ENCODE measurements at regions not wholly inside any gene's neighbourhood (a gene's known extent, or its start where the extent isn't known, plus 50 kb on each side); places are given as distances from the start of the nearest gene placed in this dataset.

DNA sequence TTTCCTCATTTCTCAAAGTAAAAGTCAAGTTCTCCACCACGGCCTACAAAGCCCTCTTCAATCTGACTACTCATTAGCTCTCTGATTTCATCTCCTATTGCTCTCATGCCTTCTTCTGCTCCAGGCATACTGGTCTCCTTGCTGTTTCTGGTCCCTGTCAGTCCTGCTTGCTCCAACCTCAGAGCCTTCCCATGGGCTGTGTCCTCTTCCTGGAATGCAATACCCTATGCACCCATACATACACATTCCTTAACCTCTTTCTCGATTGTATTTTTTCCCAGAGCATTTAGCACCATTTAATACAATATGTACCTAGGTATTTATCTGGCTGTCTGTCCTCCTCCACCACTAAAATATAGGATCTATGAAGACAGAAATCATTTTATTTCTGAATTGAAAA is 385.2 kb downstream of the GASK1B start:
- Histone ChIP-seq H3K27ac (ENCODE audit: extremely low read depth, low read depth, low read length) (no peak overlapping the region), H3K4me1 (ENCODE audit: control insufficient read depth, insufficient read depth, low read length) (no peaks in the 10 kb centered on the region), H3K9me3 (ENCODE audit: control insufficient read depth, insufficient read depth, low read depth, low read length) (no peaks in the 10 kb centered on the region), H3K4me3 (ENCODE audit: low read depth, low read length) (no peak overlapping the region), H3K36me3 (ENCODE audit: control insufficient read depth in 2 of 2, insufficient read depth in 1 of 2, low read length in 2 of 2) (no peaks in the 10 kb centered on the region)
- ChIA-PET POLR2A (no interaction called here), CTCF (interaction anchor here (0.6 kb wide), 1 partner anchor 699 kb away, joined by 6 read pairs; no protein-coding TSS in a partner anchor)
- TF ChIP-seq SP3 (tag by site-specific recombination; IDR thresholded peaks at IDR 0.05) (no peak), ZNF341 (tag by site-specific recombination; IDR thresholded peaks at IDR 0.05; ENCODE audit: low read depth) (no peak), ZNF175 (tag by site-specific recombination; IDR thresholded peaks at IDR 0.05) (no peak), ZNF555 (tag by site-specific recombination; conservative IDR thresholded peaks at IDR 0.05) (no peak), ZNF211 (tag by site-specific recombination; IDR thresholded peaks at IDR 0.05; ENCODE audit: low read depth) (no peak), SP7 (tag by site-specific recombination; IDR thresholded peaks at IDR 0.05) (no peak)
- TF ChIP-seq, protein P1, sequence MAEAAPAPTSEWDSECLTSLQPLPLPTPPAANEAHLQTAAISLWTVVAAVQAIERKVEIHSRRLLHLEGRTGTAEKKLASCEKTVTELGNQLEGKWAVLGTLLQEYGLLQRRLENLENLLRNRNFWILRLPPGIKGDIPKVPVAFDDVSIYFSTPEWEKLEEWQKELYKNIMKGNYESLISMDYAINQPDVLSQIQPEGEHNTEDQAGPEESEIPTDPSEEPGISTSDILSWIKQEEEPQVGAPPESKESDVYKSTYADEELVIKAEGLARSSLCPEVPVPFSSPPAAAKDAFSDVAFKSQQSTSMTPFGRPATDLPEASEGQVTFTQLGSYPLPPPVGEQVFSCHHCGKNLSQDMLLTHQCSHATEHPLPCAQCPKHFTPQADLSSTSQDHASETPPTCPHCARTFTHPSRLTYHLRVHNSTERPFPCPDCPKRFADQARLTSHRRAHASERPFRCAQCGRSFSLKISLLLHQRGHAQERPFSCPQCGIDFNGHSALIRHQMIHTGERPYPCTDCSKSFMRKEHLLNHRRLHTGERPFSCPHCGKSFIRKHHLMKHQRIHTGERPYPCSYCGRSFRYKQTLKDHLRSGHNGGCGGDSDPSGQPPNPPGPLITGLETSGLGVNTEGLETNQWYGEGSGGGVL (tag by site-specific recombination; IDR thresholded peaks at IDR 0.05), result no peak
- TF ChIP-seq, protein P2, sequence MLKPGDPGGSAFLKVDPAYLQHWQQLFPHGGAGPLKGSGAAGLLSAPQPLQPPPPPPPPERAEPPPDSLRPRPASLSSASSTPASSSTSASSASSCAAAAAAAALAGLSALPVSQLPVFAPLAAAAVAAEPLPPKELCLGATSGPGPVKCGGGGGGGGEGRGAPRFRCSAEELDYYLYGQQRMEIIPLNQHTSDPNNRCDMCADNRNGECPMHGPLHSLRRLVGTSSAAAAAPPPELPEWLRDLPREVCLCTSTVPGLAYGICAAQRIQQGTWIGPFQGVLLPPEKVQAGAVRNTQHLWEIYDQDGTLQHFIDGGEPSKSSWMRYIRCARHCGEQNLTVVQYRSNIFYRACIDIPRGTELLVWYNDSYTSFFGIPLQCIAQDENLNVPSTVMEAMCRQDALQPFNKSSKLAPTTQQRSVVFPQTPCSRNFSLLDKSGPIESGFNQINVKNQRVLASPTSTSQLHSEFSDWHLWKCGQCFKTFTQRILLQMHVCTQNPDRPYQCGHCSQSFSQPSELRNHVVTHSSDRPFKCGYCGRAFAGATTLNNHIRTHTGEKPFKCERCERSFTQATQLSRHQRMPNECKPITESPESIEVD (tag by site-specific recombination; IDR thresholded peaks at IDR 0.05), result no peak
- TF ChIP-seq, protein P3, sequence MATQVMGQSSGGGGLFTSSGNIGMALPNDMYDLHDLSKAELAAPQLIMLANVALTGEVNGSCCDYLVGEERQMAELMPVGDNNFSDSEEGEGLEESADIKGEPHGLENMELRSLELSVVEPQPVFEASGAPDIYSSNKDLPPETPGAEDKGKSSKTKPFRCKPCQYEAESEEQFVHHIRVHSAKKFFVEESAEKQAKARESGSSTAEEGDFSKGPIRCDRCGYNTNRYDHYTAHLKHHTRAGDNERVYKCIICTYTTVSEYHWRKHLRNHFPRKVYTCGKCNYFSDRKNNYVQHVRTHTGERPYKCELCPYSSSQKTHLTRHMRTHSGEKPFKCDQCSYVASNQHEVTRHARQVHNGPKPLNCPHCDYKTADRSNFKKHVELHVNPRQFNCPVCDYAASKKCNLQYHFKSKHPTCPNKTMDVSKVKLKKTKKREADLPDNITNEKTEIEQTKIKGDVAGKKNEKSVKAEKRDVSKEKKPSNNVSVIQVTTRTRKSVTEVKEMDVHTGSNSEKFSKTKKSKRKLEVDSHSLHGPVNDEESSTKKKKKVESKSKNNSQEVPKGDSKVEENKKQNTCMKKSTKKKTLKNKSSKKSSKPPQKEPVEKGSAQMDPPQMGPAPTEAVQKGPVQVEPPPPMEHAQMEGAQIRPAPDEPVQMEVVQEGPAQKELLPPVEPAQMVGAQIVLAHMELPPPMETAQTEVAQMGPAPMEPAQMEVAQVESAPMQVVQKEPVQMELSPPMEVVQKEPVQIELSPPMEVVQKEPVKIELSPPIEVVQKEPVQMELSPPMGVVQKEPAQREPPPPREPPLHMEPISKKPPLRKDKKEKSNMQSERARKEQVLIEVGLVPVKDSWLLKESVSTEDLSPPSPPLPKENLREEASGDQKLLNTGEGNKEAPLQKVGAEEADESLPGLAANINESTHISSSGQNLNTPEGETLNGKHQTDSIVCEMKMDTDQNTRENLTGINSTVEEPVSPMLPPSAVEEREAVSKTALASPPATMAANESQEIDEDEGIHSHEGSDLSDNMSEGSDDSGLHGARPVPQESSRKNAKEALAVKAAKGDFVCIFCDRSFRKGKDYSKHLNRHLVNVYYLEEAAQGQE (tag by site-specific recombination; IDR thresholded peaks at IDR 0.05), result no peak

DNA sequence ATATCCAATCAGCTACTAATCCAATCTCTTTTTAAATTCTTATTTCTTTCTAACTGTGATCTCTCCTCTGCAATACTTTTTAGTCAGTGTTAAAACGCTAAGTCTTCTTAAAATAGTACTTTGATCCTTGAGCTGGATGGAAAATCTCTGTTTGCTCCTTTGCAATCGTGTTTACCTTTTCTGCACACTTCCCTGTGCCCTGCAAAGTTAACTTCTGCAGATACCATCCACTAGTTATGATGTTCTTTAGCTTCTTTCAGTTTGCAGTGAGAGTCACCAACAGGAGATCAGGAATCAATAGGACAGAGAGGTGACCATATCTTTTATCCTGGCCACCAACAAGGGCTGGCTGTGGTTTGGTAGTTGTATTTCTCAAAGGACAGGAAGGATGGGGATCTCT is 391.5 kb downstream of the GASK1B start:
- POLR2A ChIA-PET, result no interaction called here
- no peak overlapping the region for H3K27ac ChIP-seq (ENCODE audit: extremely low read depth, low read depth, low read length)
- no peaks in the 10 kb centered on the region for H3K9me3 ChIP-seq (ENCODE audit: control insufficient read depth, insufficient read depth, low read depth, low read length)
- TF ChIP-seq, protein P4, sequence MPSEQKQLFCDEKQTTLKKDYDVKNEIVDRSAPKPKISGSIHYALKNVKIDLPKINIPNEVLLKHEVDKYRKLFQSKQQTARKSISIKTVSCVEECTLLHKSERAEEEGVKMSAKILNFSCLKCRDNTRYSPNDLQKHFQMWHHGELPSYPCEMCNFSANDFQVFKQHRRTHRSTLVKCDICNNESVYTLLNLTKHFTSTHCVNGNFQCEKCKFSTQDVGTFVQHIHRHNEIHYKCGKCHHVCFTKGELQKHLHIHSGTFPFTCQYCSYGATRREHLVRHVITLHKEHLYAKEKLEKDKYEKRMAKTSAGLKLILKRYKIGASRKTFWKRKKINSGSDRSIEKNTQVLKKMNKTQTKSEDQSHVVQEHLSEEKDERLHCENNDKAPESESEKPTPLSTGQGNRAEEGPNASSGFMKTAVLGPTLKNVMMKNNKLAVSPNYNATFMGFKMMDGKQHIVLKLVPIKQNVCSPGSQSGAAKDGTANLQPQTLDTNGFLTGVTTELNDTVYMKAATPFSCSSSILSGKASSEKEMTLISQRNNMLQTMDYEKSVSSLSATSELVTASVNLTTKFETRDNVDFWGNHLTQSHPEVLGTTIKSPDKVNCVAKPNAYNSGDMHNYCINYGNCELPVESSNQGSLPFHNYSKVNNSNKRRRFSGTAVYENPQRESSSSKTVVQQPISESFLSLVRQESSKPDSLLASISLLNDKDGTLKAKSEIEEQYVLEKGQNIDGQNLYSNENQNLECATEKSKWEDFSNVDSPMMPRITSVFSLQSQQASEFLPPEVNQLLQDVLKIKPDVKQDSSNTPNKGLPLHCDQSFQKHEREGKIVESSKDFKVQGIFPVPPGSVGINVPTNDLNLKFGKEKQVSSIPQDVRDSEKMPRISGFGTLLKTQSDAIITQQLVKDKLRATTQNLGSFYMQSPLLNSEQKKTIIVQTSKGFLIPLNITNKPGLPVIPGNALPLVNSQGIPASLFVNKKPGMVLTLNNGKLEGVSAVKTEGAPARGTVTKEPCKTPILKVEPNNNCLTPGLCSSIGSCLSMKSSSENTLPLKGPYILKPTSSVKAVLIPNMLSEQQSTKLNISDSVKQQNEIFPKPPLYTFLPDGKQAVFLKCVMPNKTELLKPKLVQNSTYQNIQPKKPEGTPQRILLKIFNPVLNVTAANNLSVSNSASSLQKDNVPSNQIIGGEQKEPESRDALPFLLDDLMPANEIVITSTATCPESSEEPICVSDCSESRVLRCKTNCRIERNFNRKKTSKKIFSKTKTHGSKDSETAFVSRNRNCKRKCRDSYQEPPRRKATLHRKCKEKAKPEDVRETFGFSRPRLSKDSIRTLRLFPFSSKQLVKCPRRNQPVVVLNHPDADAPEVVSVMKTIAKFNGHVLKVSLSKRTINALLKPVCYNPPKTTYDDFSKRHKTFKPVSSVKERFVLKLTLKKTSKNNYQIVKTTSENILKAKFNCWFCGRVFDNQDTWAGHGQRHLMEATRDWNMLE (tag by site-specific recombination; conservative IDR thresholded peaks at IDR 0.05; ENCODE audit: low read depth), result no peak
- TF ChIP-seq, protein P5, sequence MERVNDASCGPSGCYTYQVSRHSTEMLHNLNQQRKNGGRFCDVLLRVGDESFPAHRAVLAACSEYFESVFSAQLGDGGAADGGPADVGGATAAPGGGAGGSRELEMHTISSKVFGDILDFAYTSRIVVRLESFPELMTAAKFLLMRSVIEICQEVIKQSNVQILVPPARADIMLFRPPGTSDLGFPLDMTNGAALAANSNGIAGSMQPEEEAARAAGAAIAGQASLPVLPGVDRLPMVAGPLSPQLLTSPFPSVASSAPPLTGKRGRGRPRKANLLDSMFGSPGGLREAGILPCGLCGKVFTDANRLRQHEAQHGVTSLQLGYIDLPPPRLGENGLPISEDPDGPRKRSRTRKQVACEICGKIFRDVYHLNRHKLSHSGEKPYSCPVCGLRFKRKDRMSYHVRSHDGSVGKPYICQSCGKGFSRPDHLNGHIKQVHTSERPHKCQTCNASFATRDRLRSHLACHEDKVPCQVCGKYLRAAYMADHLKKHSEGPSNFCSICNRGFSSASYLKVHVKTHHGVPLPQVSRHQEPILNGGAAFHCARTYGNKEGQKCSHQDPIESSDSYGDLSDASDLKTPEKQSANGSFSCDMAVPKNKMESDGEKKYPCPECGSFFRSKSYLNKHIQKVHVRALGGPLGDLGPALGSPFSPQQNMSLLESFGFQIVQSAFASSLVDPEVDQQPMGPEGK (tag by site-specific recombination; IDR thresholded peaks at IDR 0.05), result no peak
- H3K36me3 ChIP-seq (ENCODE audit: control insufficient read depth in 2 of 2, insufficient read depth in 1 of 2, low read length in 2 of 2), result no peaks in the 10 kb centered on the region
- CTCF ChIA-PET, result no interaction called here
- no peaks in the 10 kb centered on the region for H3K4me1 ChIP-seq (ENCODE audit: control insufficient read depth, insufficient read depth, low read length)
- H3K4me3 ChIP-seq (ENCODE audit: low read depth, low read length), result no peak overlapping the region
